SKM-1 treated with dmso at 0.1 percent for 144 hours (cell line): ENCODE measurements at regions not wholly inside any gene's neighbourhood (a gene's known extent, or its start where the extent isn't known, plus 50 kb on each side); places are given as distances from the start of the nearest gene placed in this dataset.
"Not testable (repeated sequence)": the region's sequence is repeated elsewhere in the genome, so short reads cannot be mapped to it uniquely, and the experiment has no call there.

Experiments
- DNase-seq: peaks from one replicate; lab custom pipeline; 2025; ENCODE audit not compliant: unreplicated experiment; lab: John Stamatoyannopoulos, UW

GRCh38 chr21:27569831-27570230 is 602.9 kb upstream of the ADAMTS5 start:
- no peak for DNase-seq

- no peak for DNase-seq
Measured at GRCh38 chr21:27569091-27569490, 602.2 kb upstream of the ADAMTS5 start.

- no peak for DNase-seq
Measured at GRCh38 chr21:27567381-27567780, 600.5 kb upstream of the ADAMTS5 start.

GRCh38 chr21:27566521-27566920 is 599.6 kb upstream of the ADAMTS5 start:
- DNase-seq = no peak

- no peak for DNase-seq
Measured at GRCh38 chr21:27565364-27565763, 598.5 kb upstream of the ADAMTS5 start.

- DNase-seq = peak; percentile 9
Measured at GRCh38 chr21:27564684-27565301, 597.9 kb upstream of the ADAMTS5 start.

- DNase-seq = no peak
Measured at GRCh38 chr21:27562303-27562702, 595.4 kb upstream of the ADAMTS5 start.

GRCh38 chr21:27561116-27561515 is 594.2 kb upstream of the ADAMTS5 start:
- no peak for DNase-seq

- no peak for DNase-seq
Measured at GRCh38 chr21:27557356-27557755, 590.5 kb upstream of the ADAMTS5 start.

GRCh38 chr21:27555996-27556395 is 589.1 kb upstream of the ADAMTS5 start:
- no peak for DNase-seq

- DNase-seq = no peak
Measured at GRCh38 chr21:27550287-27550686, 583.4 kb upstream of the ADAMTS5 start.

- DNase-seq = no peak
Measured at GRCh38 chr21:27548486-27548885, 581.6 kb upstream of the ADAMTS5 start.

GRCh38 chr21:27545754-27546349 is 579.0 kb upstream of the ADAMTS5 start:
- no peak for DNase-seq

- DNase-seq = not testable (repeated sequence)
Measured at GRCh38 chr21:27542126-27542525, 575.2 kb upstream of the ADAMTS5 start.

GRCh38 chr21:27536319-27536718 is 569.4 kb upstream of the ADAMTS5 start:
- no peak for DNase-seq

- DNase-seq = no peak
Measured at GRCh38 chr21:27535188-27535587, 568.3 kb upstream of the ADAMTS5 start.

- DNase-seq = no peak
Measured at GRCh38 chr21:27534206-27534605, 567.3 kb upstream of the ADAMTS5 start.

- DNase-seq = no peak
Measured at GRCh38 chr21:27532076-27532475, 565.2 kb upstream of the ADAMTS5 start.

GRCh38 chr21:27528697-27529096 is 561.8 kb upstream of the ADAMTS5 start:
- no peak for DNase-seq

- no peak for DNase-seq
Measured at GRCh38 chr21:27526451-27526850, 559.6 kb upstream of the ADAMTS5 start.

GRCh38 chr21:27525780-27526179 is 558.9 kb upstream of the ADAMTS5 start:
- DNase-seq = no peak

- DNase-seq = no peak
Measured at GRCh38 chr21:27519361-27519760, 552.5 kb upstream of the ADAMTS5 start.

GRCh38 chr21:27517177-27517576 is 550.3 kb upstream of the ADAMTS5 start:
- not testable (repeated sequence) for DNase-seq
